Aorta (tissue), 5 donors: ENCODE measurements at regions not wholly inside any gene's neighbourhood (a gene's known extent, or its start where the extent isn't known, plus 50 kb on each side); places are given as distances from the start of the nearest gene placed in this dataset.
"Not testable (repeated sequence)": the region's sequence is repeated elsewhere in the genome, so short reads cannot be mapped to it uniquely, and the experiment has no call there.

Experiments
- ATAC-seq: fragments of 200-7000 bp; cut with Tn5 transposase; one replicate; pipeline ENCODE4 v1.9.1; 2022; ENCODE audit warnings: moderate library complexity; ENCODE audit not compliant: low FRiP score
- DNase-seq, 2 donors: peaks; one replicate each; pipeline ENCODE4 v3.0.0-alpha.2; 2020
- H3K27ac ChIP-seq, 2 donors: one replicate each; pipeline ENCODE4 v1.5.1; 2013; ENCODE audit warnings: low read length in 2 of 2, mild to moderate bottlenecking in 2 of 2, moderate library complexity in 2 of 2, control low read depth in 1 of 2, inconsistent platforms in 1 of 2, low read depth in 1 of 2
- H3K27me3 ChIP-seq, 2 donors: one replicate each; pipeline ENCODE4 v1.6.1; 2013; ENCODE audit warnings: control low read depth in 1 of 2, low read length in 1 of 2, mild to moderate bottlenecking in 1 of 2, moderate library complexity in 1 of 2; ENCODE audit not compliant: insufficient read depth in 2 of 2, control insufficient read depth in 1 of 2
- H3K36me3 ChIP-seq, 2 donors: one replicate each; pipeline ENCODE4 v1.6.1; 2013; ENCODE audit warnings: control low read depth in 1 of 2, low read length in 1 of 2, mild to moderate bottlenecking in 1 of 2; ENCODE audit not compliant: insufficient read depth in 2 of 2, control insufficient read depth in 1 of 2
- H3K4me1 ChIP-seq, 2 donors: one replicate each; pipeline ENCODE4 v1.6.1; 2013; ENCODE audit warnings: low read length in 2 of 2, control low read depth in 1 of 2, mild to moderate bottlenecking in 1 of 2, moderate library complexity in 1 of 2; ENCODE audit not compliant: insufficient read depth in 2 of 2, control insufficient read depth in 1 of 2
- H3K4me3 ChIP-seq, 2 donors: one replicate each; pipeline ENCODE4 v1.5.1; 2013; ENCODE audit warnings: low read length in 2 of 2, control low read depth in 1 of 2, mild to moderate bottlenecking in 1 of 2
- H3K9me3 ChIP-seq: one replicate; pipeline ENCODE4 v1.6.1; 2013; ENCODE audit warnings: mild to moderate bottlenecking, low read length; ENCODE audit not compliant: control insufficient read depth
- WGBS, 2 donors: extraction: QIAGEN DNeasy Blood & Tissue Kit; methylation state at CpG; one replicate each; pipeline ENCODE4 v1.1.7; 2013; 5-methylcytosine and 5-hydroxymethylcytosine counted together
- intact Hi-C, 2 donors: fragments of 100-400 bp; cut with DNase I; formaldehyde crosslinking; loops; one replicate each; pipeline versions ENCODE4 v1.14.2 to v1.15.0; 2022
- donor health status: healthy with polysubstance abuse.
- donor health status: Bipolar disorder and iron deficiency.
- donor health status: DM: no; HTN: no; CAD: no.
- donor health status: DM: no; HTN: no; CAD: no.
- donor health status: DM: yes; HTN: yes; CAD: no.

DNA sequence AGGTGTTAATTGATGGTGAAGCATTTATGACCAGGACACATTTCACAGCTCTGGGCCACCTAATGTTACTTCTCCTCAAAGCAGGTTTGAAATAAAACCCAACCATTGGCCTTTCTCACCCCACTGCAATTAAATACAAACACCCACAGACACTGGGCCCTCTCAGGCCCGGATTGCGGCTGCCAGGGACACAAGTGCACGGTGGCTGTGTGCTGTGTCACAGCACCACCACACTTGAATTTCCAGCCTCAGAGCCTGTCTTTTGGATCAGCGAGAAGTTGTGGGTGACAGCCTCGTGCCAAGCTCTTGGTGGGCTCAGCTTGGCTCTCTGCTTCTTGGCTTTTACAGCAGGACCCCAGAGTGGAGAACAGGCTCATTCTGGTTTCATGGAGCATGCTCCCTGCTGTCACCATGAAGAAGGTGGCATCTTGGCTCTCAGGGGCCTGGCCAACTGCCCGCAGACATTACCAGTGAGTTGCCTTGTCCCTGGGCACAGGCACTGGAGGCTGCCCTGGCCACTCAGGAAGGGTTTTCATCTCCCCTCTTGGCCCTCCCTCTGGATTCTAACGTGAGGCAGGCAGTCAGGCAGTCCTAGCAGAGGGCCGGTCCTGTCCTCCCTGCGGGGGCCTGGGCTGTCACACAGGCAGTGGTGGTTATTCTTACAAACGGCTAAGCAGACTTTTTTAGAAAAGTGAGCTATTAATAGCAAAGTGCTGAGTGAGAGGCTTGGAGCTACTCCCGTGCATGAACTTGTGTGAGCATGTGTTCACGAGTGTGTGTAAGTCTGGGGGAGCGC lies 234.5 kb downstream of the BCL2L11 start:
- H3K27me3 ChIP-seq, H3K9me3 ChIP-seq, H3K4me3 ChIP-seq, intact Hi-C loops, H3K36me3 ChIP-seq, H3K4me1 ChIP-seq: not testable (repeated sequence)
- DNase-seq (peak; percentile 58 to 81), ATAC-seq (peak; percentile 81)
- H3K27ac ChIP-seq, result peak overlapping the region in 1 of 2 donors; percentile 23
- WGBS, 2 donors, result 1 to 7% methylated on average over 7 to 8 of the region's 13 CpGs

DNA sequence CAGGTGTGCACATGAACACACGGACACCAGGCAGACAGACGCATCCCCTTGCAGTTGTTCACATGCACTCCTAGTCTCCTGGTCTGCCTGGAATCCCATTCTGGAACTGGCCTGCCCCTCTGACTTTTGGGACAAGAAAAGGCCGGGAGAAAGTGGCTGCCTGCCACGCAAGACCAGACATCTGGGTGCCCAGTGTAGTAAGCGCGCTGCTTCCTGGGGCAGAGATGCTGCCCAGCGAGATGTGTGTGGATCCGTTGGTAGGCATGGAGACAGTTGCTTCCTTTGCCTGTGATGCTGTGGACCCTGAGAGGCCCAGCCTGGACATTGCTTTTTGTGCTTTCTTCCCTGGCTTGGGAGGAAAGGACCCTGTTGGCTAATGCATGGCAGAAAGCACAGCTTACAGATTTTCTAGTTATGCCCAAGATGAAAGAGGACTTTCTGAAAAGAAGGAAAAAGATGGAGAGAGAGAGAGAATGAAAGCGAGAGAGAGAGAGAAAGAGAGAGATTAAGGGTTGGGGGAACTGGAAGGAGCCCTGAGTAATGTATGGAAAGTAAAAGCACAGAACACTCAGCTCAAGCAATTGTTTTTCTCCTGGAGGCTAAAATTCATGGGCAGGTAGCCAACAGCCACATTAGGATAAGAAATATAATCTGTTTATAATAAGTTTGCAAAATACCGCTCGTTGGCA lies 235.3 kb downstream of the BCL2L11 start:
- H3K27ac ChIP-seq, intact Hi-C loops, DNase-seq, H3K4me1 ChIP-seq, H3K4me3 ChIP-seq, H3K27me3 ChIP-seq, H3K36me3 ChIP-seq, H3K9me3 ChIP-seq: not testable (repeated sequence)
- peak; percentile 44 for ATAC-seq
- WGBS, 2 donors, result 7 to 9% methylated on average over 8 to 10 of the region's 11 CpGs

GRCh38 chr2:111356512-111357031 lies 235.9 kb downstream of the BCL2L11 start:
- WGBS, 2 donors, result 4 to 12% methylated on average over 5 of the region's 6 CpGs
- H3K9me3 ChIP-seq, intact Hi-C loops: not testable (repeated sequence)

DNA sequence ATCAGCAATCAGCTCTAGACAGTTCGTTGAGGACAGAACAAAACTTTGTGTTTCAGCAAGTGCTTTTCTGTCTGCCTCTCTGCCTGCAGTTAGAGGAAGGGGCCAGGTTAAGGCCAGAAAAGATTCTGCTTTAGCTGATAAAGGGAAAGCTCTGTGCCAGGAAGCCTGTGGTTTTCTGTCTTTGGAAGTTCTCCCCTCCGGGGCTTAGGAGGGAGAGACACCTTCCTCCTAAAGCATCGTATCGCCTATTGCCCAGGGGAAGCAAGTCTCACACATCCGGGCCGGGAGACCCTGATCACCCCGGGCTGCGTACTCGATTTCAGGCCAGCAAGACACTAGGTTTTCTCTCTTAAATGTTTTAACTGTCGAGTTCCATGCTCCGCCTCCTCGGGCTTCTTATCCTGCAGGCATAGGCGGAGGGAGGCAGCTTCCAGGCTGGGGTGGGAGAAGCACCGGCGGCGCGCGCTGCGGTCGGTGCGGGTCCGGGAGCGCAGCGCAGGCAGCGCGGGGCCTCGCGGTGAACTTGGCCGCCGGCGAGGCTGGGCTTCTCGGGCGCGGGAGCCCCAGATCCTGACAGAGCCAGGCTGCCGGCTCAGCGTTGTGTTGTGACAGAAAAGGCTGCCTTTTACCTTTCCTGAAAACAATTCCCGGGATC lies 245.4 kb downstream of the BCL2L11 start:
- WGBS, 2 donors, result 20 to 22% methylated on average over 28 to 34 of the region's 37 CpGs
- H3K9me3 ChIP-seq, H3K36me3 ChIP-seq, intact Hi-C loops, H3K4me1 ChIP-seq, H3K27ac ChIP-seq, H3K27me3 ChIP-seq: not testable (repeated sequence)
- DNase-seq (peak; percentile 48 to 72), ATAC-seq (peak; percentile 71)
- peak overlapping the region in 1 of 2 donors; percentile 20 for H3K4me3 ChIP-seq

More at GRCh38 chr2:111356512-111357031, 235.9 kb downstream of the BCL2L11 start:
- not testable (repeated sequence) for H3K27ac ChIP-seq, H3K4me3 ChIP-seq, H3K27me3 ChIP-seq, H3K4me1 ChIP-seq, H3K36me3 ChIP-seq
- DNase-seq (peak; percentile 91 to 93), ATAC-seq (peak; percentile 83)

DNA sequence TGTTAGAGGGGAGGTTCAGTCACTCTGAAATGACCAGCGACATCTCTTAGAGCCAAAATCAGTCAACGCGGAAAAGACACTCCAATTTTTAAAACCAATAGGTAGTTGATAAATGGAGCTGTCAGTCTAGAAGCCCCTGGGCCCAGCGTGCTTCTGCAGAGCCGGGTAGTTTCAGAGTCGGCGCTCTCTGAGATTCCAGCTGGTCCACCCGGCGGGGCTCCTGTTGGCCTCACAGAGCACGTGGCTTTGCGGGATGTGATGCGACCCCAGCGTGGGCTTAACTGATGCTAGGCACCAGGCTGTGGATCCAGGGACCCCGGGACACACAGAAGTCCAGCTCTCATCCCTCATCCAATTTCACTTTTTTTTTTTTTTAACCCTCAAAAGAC lies 245.9 kb downstream of the BCL2L11 start:
- peak in 1 of 2 donors; percentile 42 for DNase-seq
- H3K4me3 ChIP-seq, ATAC-seq, H3K27ac ChIP-seq, H3K4me1 ChIP-seq, H3K36me3 ChIP-seq, intact Hi-C loops, H3K9me3 ChIP-seq, H3K27me3 ChIP-seq: not testable (repeated sequence)
- 76 to 79% methylated on average over 12 to 13 of the region's 14 CpGs for WGBS, 2 donors

DNA sequence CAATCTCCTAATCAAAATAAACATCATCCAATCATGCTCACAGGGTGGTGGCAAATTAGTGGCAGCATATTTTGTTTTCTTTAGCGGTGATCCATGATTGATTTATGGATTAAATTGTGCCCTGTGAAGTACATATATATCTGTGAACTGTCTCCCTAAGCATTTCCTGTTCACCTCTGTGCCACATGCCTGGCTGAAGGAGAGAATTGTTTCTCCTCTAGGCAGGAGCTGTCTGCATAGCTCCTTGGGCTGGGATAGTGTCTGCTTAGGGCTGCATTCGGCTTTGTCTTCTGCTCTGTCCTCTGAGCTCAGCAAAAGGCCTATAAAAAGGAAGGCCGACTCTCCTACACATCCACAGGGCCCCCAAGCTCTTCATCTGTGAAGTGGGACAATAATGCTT lies 246.4 kb downstream of the BCL2L11 start:
- ATAC-seq, intact Hi-C loops: not testable (repeated sequence)
- WGBS, 2 donors, result 91 to 93% methylated on average over 3 of the region's 3 CpGs

GRCh38 chr2:111367871-111368270 lies 247.2 kb downstream of the BCL2L11 start:
- H3K4me3 ChIP-seq, H3K27me3 ChIP-seq, DNase-seq, H3K4me1 ChIP-seq, ATAC-seq, H3K9me3 ChIP-seq, H3K27ac ChIP-seq, H3K36me3 ChIP-seq, intact Hi-C loops: not testable (repeated sequence)
- 82 to 100% methylated on average over 1 of the region's 1 CpG for WGBS, 2 donors

More for the DNA sequence above, 246.4 kb downstream of the BCL2L11 start:
- not testable (repeated sequence) for H3K27me3 ChIP-seq, H3K27ac ChIP-seq, H3K4me3 ChIP-seq, H3K36me3 ChIP-seq, H3K4me1 ChIP-seq, DNase-seq, H3K9me3 ChIP-seq

DNA sequence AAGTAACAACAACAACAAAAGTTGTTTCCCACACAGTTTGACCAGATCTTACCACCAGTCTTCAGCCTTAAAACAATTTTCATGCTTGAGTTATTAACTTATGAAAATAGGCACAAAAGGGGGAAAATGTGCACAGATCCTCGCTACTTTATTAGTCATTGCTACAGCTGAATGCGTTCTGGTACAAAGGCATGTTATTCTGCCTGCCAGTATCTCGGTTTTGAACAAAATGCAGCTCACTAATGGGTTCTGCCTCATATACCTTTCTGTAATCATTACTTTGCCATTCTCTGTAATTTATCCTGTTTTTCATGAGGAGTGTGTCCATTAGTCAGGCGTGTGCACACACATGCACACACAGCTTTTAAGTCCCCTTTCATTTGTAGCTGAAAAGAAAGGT lies 247.6 kb downstream of the BCL2L11 start:
- intact Hi-C loops, H3K4me1 ChIP-seq, H3K27ac ChIP-seq, ATAC-seq, H3K4me3 ChIP-seq, H3K9me3 ChIP-seq, DNase-seq, H3K36me3 ChIP-seq, H3K27me3 ChIP-seq: not testable (repeated sequence)
- WGBS, 2 donors, result no CpG with 5 or more reads among the region's 4 CpGs
